Panc1 (cell line): ENCODE measurements at regions not wholly inside any gene's neighbourhood (a gene's known extent, or its start where the extent isn't known, plus 50 kb on each side); places are given as distances from the start of the nearest gene placed in this dataset.

Source experiments
- CTCF ChIP-seq: fragments of 450-650 bp; IDR thresholded peaks from 2 replicates; pipeline ENCODE4 v1.5.1; 2017; ENCODE audit warnings: mild to moderate bottlenecking
- POLR2AphosphoS5 ChIP-seq: IDR thresholded peaks from 2 replicates; pipeline ENCODE4 v1.6.1; 2012; ENCODE audit warnings: mild to moderate bottlenecking, low read depth, low read length, moderate library complexity

- TF ChIP-seq CTCF (no peak), POLR2AphosphoS5 (no peak)
Observed at GRCh38 chr1:193568512-193568911, 382.1 kb upstream of the B3GALT2 start.
